SK-N-MC (cell line): ENCODE measurements at regions not wholly inside any gene's neighbourhood (a gene's known extent, or its start where the extent isn't known, plus 50 kb on each side); places are given as distances from the start of the nearest gene placed in this dataset.

Experiments
- DNase-seq: peaks from one replicate; pipeline ENCODE4 v3.0.0-alpha.2; 2011; ENCODE audit warnings: low read depth, low spot score
- H3K27ac ChIP-seq: fragments of 200-600 bp; sonication (generic); 2 replicates; pipeline ENCODE4 v1.5.1; 2016; ENCODE audit warnings: mixed run types
- H3K36me3 ChIP-seq: fragments of 200-600 bp; sonication (generic); 2 replicates; pipeline ENCODE4 v1.6.1; 2017; ENCODE audit warnings: antibody characterized with exemption, low read length, mixed read lengths; ENCODE audit not compliant: insufficient read depth
- H3K4me3 ChIP-seq: fragments of 200-600 bp; sonication (generic); 2 replicates; pipeline ENCODE4 v1.5.1; 2016
- H3K9ac ChIP-seq: fragments of 200-600 bp; sonication (generic); 2 replicates; pipeline ENCODE4 v1.8.0; 2017; ENCODE audit warnings: mixed run types, mixed read lengths; ENCODE audit not compliant: insufficient read length
- H3K9me3 ChIP-seq: fragments of 200-600 bp; sonication (generic); 2 replicates; pipeline ENCODE4 v1.6.1; 2017; ENCODE audit warnings: low read depth, mild to moderate bottlenecking, antibody characterized with exemption, low read length, moderate library complexity, mixed read lengths
- EZH2 ChIP-seq: fragments of 200-600 bp; sonication (generic); IDR thresholded peaks from one replicate; pipeline ENCODE4 v1.6.1; 2017; ENCODE audit warnings: antibody characterized with exemption
- FOXP2 ChIP-seq: optimal IDR thresholded peaks from 2 replicates; pipeline ENCODE3; 2011; ENCODE audit warnings: mild to moderate bottlenecking, moderate library complexity; ENCODE audit not compliant: insufficient read depth; ENCODE audit errors: extremely low read length, control extremely low read depth
- POLR2AphosphoS5 ChIP-seq: IDR thresholded peaks from 2 replicates; pipeline ENCODE4 v1.6.1; 2012; ENCODE audit warnings: mild to moderate bottlenecking, low read depth, low read length, borderline replicate concordance

DNA sequence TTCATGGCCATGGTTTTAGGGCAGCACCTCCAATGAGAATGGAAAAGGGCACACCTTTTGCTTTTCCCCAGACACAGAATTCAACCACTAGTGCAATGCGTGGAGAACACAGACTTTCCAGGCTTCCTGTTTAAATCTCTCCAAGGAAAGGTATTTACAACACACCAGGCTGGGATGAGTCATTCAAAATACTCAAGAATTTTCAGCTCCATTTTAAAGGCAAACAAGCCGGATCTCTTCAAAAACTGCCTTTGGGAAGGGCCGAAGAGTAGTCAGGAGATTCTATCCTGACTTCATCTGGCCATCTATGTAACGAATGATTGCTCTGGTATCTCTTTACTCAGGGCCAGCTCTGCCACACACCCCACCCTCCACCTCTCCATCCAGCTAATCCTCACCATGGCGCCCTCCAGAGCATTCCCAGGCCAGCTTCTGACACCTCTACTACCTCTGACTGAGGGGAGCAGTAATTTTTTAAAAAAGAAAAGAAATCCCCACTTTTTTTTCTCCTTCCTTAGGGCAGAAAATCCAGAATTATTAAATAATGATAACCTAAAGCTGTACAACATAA, 254.6 kb downstream of the LY86 start:
- no peak for DNase-seq
- no peak for TF ChIP-seq EZH2
- Histone ChIP-seq H3K9ac (no peak overlapping the region), H3K27ac (peak overlapping the region; percentile 10; the same call in 1 of the 2 replicates), H3K9me3 (no peaks in the 10 kb centered on the region), H3K4me3 (no peak overlapping the region), H3K36me3 (no peaks in the 10 kb centered on the region)

DNA sequence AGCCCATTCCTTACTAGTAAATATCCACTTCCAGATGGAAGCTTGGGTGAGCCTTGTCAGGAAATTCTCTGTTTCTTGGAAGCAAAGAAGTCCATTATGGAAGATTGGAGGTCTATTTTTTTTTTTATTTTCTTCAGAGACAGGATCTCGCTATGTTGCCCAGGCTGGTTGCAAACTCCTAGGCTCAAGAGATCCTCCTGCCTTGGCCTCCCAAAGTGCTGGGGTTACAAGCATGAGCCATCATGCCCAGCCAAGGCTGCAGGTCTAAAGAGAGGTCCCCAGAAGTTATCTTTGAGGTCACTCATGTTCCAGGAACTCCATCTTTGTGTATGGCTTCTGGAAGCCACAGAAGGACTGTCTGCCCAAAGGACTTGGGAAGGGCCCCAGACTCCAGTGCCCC, 255.3 kb downstream of the LY86 start:
- H3K36me3 ChIP-seq: no peaks in the 10 kb centered on the region
- H3K27ac ChIP-seq: 0 out of 2 replicates have a peak overlapping the region, but pooled peaks have one; percentile 10
- DNase-seq: no peak
- TF ChIP-seq POLR2AphosphoS5: no peak
- TF ChIP-seq FOXP2: no peak
- no peak for TF ChIP-seq EZH2
- no peak overlapping the region for H3K9ac ChIP-seq
- H3K9me3 ChIP-seq: no peaks in the 10 kb centered on the region
- H3K4me3 ChIP-seq: no peak overlapping the region

DNA sequence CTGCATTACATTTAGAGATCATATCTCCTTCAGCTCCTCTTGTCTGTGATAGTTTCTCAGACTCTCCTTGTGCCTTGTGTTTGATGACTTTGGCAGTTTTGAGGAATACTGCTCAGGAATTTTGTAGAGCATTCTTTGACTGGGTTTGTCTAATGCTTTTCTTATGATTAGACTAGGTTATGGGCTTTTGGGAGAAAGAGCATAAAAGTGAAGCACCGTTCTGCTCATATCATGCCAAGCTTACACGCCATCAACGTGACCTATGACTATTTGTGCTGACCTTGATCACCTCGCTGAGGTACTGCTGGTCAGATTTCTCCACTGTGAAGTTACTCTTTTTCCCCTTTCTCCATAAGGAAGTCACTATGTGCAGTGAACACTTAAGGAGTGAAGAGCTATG, 256.0 kb downstream of the LY86 start:
- Histone ChIP-seq H3K27ac (no peak overlapping the region), H3K9ac (no peak overlapping the region), H3K9me3 (no peaks in the 10 kb centered on the region), H3K4me3 (no peak overlapping the region), H3K36me3 (no peaks in the 10 kb centered on the region)
- DNase-seq: no peak
- TF ChIP-seq POLR2AphosphoS5: no peak
- TF ChIP-seq EZH2: no peak
- TF ChIP-seq FOXP2: no peak

DNA sequence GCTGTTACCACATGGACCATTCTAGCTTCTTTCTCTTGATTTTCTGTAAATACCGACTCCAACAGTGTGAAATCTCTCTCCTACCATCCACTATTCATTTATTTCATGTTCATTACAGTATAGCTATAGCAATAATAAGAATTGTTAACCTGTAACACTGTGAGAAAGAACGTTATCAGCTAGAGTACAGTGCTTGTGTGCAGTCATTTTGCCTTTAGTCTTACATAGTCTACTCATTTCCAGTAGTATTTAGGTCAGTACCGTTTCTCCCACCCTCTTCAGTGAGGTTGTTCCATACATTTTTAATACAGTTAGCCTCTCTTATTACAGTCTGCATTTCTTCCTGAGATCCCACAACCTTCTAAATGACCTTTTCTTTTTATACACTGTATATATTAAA, 257.1 kb downstream of the LY86 start:
- DNase-seq: no peak
- no peak overlapping the region for H3K9ac ChIP-seq
- no peak overlapping the region for H3K27ac ChIP-seq
- TF ChIP-seq EZH2 (no peak), FOXP2 (no peak), POLR2AphosphoS5 (no peak)
- H3K4me3 ChIP-seq: no peak overlapping the region
- H3K9me3 ChIP-seq: no peaks in the 10 kb centered on the region
- no peaks in the 10 kb centered on the region for H3K36me3 ChIP-seq

DNA sequence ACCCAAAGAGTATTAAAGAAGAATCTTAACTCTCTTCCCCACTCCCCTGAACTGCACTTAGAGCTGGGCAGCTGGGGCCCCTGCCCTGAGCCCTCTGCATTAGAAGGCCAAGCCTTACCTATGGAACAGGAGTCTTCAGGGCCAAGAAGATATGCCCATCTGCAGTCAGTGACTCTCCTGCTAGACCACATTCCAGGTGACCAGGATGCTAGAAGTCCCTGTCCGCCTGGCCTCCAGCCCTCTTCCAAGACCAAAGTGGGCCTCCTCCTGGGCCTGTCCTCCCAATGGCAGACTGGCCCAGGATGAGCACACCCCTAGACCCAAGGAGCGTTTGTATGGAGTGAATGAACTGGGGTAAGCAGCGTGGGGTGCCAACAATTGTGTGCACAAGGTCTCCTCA, 259.1 kb downstream of the LY86 start:
- Histone ChIP-seq H3K4me3 (no peak overlapping the region), H3K27ac (no peak overlapping the region), H3K9ac (no peak overlapping the region), H3K36me3 (no peaks in the 10 kb centered on the region), H3K9me3 (no peaks in the 10 kb centered on the region)
- DNase-seq: no peak
- TF ChIP-seq POLR2AphosphoS5 (no peak), EZH2 (no peak), FOXP2 (no peak)

DNA sequence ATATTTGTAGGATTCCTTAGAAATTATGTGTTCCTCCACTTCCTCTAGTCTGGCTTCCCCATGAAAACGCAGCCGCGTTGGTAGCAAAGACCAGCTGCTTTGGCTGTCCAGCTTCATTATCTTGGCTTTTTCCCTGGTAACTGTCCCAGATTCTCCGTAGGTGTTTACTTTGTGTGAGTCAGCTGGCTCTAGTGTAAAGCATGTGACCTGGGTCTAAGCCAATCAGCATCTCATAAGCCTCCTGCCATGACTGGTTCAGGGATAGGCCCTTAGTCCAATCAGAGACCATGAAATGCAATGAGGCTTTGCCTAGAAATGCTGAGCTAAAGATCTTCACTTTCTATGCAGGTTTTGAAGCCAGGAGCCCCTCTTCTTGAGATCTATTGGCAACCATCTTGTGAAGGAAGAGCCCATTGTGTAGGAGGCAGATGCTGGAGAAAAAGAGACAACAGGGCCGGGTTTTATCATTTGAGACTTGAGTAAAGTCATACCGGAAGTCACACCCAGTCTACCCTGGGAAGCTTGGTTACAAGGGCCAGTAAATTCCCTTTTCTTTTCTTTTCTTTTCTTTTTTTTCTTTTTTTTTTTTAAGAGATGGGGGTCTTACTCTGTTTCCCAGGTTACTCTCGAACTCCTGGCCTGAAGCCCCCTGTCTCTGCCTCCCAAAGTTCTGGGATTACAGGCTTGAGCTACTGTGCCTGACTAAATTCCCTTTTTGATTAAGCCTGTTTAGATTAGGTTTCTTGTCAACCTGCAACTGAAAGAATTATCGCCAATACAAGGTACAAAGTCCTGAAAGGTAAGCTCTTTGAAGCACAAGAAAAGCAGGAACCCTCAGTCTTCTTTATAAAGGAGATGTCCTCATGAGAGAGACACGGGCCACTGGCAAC, 256.5 kb upstream of the RREB1 start:
- H3K9ac ChIP-seq: no peak overlapping the region
- H3K4me3 ChIP-seq: no peak overlapping the region
- no peaks in the 10 kb centered on the region for H3K36me3 ChIP-seq
- TF ChIP-seq FOXP2 (no peak), POLR2AphosphoS5 (no peak), EZH2 (no peak)
- H3K27ac ChIP-seq: peak overlapping the region; percentile 84
- no peak for DNase-seq
- H3K9me3 ChIP-seq: no peaks in the 10 kb centered on the region

DNA sequence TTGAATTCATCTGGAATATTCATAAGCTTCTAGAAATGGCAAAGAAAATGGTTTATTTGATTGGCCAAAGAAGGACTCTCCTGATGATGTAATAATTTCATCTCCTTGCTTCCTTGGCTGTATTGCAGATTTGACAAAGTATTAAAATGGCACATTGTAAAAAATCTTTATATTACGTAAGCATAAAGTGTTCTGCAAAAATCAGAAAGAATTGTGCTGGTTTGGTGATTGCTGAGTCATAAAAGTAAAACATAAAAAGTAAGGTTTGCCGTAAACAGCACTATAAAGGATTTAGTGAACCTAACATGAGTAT, 255.9 kb upstream of the RREB1 start:
- no peak for DNase-seq
- Histone ChIP-seq H3K9ac (no peak overlapping the region), H3K36me3 (no peaks in the 10 kb centered on the region), H3K27ac (peak overlapping the region; percentile 84), H3K4me3 (no peak overlapping the region), H3K9me3 (no peaks in the 10 kb centered on the region)
- TF ChIP-seq EZH2: no peak
- no peak for TF ChIP-seq POLR2AphosphoS5
- TF ChIP-seq FOXP2: no peak

DNA sequence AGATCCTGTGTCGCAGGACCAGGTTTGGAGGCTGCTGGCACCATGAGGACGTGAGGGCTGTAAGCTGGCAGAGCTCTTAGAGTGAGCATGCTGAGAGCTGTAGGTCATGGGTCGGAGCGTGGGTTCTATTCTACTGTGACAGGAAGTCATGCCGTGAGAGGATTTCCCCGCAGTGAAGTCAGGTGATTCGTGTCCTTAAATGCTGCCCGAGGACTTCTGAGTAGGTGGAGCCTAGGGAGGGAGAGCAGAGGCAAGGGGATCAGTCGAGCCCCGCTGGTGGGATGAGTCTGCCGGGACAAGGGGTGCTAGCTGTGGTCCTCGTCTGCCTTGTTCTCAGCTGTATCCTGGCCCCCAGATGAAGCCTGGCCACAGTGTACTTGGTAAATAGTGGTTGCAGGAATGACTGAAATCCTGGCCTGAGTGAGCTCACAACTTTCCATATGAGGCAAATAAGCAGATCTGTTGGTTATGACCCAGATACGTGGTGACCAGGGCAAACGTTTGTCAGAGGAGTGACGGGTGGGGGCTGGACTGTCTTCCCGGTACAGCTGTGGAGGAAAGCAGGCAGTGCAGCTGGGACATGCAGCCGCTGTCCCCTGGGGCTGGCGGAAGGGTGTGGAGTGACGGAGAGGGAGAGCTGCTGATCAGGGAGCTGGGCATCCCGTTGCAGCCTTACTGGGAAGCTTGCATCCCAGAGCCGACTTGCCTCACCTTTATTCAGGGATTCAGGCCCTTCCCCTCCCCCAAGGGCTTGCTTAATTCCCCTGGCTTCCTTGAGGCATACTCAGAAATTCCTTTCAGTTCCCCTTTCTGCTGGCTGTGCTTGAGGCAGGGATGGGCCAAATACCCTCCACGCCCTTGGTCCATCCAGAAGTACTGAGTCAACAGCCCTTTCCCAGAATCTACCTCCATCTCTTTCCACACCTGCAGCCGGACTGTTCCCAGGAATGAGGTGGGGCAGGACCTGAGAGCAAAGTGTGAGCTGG, 250.9 kb upstream of the RREB1 start:
- H3K4me3 ChIP-seq: peak overlapping the region; percentile 38; the same call in 1 of the 2 replicates
- no peaks in the 10 kb centered on the region for H3K9me3 ChIP-seq
- DNase-seq: no peak
- no peak for TF ChIP-seq EZH2
- no peaks in the 10 kb centered on the region for H3K36me3 ChIP-seq
- no peak overlapping the region for H3K9ac ChIP-seq
- H3K27ac ChIP-seq: 0 out of 2 replicates have a peak overlapping the region, but pooled peaks have one; percentile 28
